ENCODE measurements at regions not wholly inside any gene's neighbourhood (a gene's known extent, or its start where the extent isn't known, plus 50 kb on each side); places are given as distances from the start of the nearest gene placed in this dataset.
A peak's percentile ranks its signal among the peaks of the same experiment; 100 is the strongest.

DNA sequence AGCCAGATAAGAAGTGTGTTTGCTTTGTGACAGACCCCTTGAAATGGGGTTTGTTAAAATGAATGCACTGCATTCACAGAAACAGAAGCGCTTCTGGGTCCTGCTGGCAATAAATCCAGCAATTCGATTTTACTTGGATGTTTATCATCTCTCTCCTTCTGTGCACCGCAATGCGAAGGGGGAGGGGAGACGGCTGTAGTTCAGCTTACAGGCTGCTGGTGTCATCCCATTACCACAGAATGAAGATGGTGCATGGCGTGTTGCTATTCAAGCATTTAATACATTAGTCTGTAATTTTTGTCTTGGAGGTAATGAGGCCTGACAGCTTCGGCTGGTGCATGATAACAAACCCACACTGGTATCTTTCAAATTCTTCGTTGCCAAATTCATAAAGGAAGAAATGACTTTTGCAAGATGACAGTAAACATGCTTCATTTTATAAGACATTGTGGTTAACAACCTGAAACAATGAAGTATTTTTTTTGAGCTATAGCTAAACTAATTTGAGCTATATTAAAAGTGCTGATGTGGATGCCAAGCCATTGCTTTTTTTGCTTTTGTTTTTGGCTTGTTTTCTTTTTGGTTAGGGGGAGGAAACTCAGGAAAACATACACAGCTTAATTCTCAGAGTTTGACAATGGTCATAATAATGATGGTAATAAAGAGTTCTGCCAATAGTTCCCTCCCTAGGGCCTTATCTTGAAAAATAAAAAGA, 418.3 kb downstream of the OTOL1 start:
- H3K27me3 Mint-ChIP-seq (ENCODE audit: low read depth), result no peaks in the 10 kb centered on the region
- peaks cover 9% of the 10 kb centered on the region for H3K4me1 Mint-ChIP-seq
- peaks cover 17% of the 10 kb centered on the region for H3K36me3 Mint-ChIP-seq
- H3K27ac Mint-ChIP-seq, result no peak overlapping the region
- ChIA-PET POLR2A (interaction anchor here (0.6 kb wide), 1 partner anchor 9 kb away, joined by 4 read pairs; no protein-coding TSS in a partner anchor), CTCF (interaction anchor here (0.8 to 1.6 kb wide), 4 partner anchors 218 to 1576 kb away, joined by 3 to 7 read pairs (median 4); no protein-coding TSS in a partner anchor)
- H3K4me3 Mint-ChIP-seq, result no peak overlapping the region
- TF ChIP-seq, protein P1, sequence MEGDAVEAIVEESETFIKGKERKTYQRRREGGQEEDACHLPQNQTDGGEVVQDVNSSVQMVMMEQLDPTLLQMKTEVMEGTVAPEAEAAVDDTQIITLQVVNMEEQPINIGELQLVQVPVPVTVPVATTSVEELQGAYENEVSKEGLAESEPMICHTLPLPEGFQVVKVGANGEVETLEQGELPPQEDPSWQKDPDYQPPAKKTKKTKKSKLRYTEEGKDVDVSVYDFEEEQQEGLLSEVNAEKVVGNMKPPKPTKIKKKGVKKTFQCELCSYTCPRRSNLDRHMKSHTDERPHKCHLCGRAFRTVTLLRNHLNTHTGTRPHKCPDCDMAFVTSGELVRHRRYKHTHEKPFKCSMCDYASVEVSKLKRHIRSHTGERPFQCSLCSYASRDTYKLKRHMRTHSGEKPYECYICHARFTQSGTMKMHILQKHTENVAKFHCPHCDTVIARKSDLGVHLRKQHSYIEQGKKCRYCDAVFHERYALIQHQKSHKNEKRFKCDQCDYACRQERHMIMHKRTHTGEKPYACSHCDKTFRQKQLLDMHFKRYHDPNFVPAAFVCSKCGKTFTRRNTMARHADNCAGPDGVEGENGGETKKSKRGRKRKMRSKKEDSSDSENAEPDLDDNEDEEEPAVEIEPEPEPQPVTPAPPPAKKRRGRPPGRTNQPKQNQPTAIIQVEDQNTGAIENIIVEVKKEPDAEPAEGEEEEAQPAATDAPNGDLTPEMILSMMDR (IDR thresholded peaks at IDR 0.05), result peak; percentile 24; the same call in 1 of the 2 replicates
- no peak for TF ChIP-seq FOXP1 (CRISPR knock-in tag; IDR thresholded peaks at IDR 0.05; ENCODE audit: borderline replicate concordance)
- peak; percentile 96 for ATAC-seq
- DNase-seq (ENCODE audit: low spot score), result peak; percentile 57
- H3K9me3 Mint-ChIP-seq, result peaks cover 17% of the 10 kb centered on the region

DNA sequence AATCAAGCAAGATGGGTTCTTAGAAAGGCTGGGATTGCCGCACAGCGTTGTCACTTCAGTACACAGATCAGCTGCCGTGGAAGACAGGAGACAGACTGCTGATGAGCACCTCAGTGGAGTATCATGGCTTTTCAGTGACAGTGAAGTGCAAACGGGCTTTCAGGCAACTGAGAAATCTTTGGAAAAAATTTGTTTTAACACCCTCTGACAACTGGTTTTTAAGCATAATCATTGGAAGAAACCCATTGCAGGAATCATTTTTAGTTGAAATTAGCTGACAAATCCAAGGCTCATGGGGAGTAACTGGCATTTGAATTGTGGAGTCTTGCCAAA, 418.8 kb downstream of the OTOL1 start:
- ChIA-PET CTCF (interaction anchor here (0.8 to 1.5 kb wide), 2 partner anchors 416 to 497 kb away, joined by 3 read pairs; no protein-coding TSS in a partner anchor), POLR2A (interaction anchor here (0.6 kb wide), 1 partner anchor 9 kb away, joined by 4 read pairs; no protein-coding TSS in a partner anchor)
- H3K4me3 Mint-ChIP-seq, result no peak overlapping the region
- no peaks in the 10 kb centered on the region for H3K27me3 Mint-ChIP-seq (ENCODE audit: low read depth)
- H3K9me3 Mint-ChIP-seq, result peaks cover 22% of the 10 kb centered on the region
- DNase-seq (ENCODE audit: low spot score) (no peak), ATAC-seq (no peak)
- H3K27ac Mint-ChIP-seq, result no peak overlapping the region
- H3K36me3 Mint-ChIP-seq, result peaks cover 22% of the 10 kb centered on the region
- peaks cover 9% of the 10 kb centered on the region for H3K4me1 Mint-ChIP-seq
- TF ChIP-seq ETV6 (CRISPR knock-in tag; IDR thresholded peaks at IDR 0.05) (no peak), JUN (CRISPR knock-in tag; IDR thresholded peaks at IDR 0.05) (no peak), FOXJ3 (CRISPR knock-in tag; IDR thresholded peaks at IDR 0.05; ENCODE audit: borderline replicate concordance) (no peak)
- TF ChIP-seq, protein P2, sequence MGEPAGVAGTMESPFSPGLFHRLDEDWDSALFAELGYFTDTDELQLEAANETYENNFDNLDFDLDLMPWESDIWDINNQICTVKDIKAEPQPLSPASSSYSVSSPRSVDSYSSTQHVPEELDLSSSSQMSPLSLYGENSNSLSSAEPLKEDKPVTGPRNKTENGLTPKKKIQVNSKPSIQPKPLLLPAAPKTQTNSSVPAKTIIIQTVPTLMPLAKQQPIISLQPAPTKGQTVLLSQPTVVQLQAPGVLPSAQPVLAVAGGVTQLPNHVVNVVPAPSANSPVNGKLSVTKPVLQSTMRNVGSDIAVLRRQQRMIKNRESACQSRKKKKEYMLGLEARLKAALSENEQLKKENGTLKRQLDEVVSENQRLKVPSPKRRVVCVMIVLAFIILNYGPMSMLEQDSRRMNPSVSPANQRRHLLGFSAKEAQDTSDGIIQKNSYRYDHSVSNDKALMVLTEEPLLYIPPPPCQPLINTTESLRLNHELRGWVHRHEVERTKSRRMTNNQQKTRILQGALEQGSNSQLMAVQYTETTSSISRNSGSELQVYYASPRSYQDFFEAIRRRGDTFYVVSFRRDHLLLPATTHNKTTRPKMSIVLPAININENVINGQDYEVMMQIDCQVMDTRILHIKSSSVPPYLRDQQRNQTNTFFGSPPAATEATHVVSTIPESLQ (CRISPR knock-in tag; IDR thresholded peaks at IDR 0.05), result no peak

DNA sequence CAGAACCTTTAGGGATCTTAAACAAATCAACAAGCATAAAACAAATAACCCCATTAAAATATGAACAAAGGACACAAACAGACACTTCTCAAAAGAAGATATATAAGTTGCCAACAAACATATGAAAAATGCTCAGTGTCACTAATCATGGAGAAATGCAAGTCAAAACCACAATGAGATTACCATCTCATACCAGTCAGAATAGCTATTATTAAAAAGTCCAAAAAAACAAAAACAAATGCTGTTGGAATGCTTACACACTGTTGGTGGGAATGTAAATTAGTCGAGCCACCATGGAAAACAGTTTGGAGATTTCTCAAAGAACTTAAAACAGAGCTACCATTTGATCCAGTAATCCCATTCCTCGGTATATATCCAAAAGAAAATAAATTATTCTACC, 423.6 kb downstream of the OTOL1 start:
- no peak for DNase-seq (ENCODE audit: low spot score)
- Mint-ChIP-seq H3K27ac (no peak overlapping the region), H3K9me3 (peaks cover 36% of the 10 kb centered on the region), H3K4me1 (no peaks in the 10 kb centered on the region; the same call in 1 of the 2 replicates), H3K4me3 (no peak overlapping the region), H3K36me3 (peaks cover 29% of the 10 kb centered on the region), H3K27me3 (ENCODE audit: low read depth) (no peaks in the 10 kb centered on the region)
- TF ChIP-seq, protein P3, sequence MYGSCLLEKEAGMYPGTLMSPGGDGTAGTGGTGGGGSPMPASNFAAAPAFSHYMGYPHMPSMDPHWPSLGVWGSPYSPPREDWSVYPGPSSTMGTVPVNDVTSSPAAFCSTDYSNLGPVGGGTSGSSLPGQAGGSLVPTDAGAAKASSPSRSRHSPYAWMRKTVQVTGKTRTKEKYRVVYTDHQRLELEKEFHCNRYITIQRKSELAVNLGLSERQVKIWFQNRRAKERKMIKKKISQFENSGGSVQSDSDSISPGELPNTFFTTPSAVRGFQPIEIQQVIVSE (CRISPR knock-in tag; IDR thresholded peaks at IDR 0.05; ENCODE audit: borderline replicate concordance), result no peak
- TF ChIP-seq, protein P4, sequence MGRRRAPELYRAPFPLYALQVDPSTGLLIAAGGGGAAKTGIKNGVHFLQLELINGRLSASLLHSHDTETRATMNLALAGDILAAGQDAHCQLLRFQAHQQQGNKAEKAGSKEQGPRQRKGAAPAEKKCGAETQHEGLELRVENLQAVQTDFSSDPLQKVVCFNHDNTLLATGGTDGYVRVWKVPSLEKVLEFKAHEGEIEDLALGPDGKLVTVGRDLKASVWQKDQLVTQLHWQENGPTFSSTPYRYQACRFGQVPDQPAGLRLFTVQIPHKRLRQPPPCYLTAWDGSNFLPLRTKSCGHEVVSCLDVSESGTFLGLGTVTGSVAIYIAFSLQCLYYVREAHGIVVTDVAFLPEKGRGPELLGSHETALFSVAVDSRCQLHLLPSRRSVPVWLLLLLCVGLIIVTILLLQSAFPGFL (CRISPR knock-in tag; IDR thresholded peaks at IDR 0.05; ENCODE audit: borderline replicate concordance), result no peak
- TF ChIP-seq, protein P5, sequence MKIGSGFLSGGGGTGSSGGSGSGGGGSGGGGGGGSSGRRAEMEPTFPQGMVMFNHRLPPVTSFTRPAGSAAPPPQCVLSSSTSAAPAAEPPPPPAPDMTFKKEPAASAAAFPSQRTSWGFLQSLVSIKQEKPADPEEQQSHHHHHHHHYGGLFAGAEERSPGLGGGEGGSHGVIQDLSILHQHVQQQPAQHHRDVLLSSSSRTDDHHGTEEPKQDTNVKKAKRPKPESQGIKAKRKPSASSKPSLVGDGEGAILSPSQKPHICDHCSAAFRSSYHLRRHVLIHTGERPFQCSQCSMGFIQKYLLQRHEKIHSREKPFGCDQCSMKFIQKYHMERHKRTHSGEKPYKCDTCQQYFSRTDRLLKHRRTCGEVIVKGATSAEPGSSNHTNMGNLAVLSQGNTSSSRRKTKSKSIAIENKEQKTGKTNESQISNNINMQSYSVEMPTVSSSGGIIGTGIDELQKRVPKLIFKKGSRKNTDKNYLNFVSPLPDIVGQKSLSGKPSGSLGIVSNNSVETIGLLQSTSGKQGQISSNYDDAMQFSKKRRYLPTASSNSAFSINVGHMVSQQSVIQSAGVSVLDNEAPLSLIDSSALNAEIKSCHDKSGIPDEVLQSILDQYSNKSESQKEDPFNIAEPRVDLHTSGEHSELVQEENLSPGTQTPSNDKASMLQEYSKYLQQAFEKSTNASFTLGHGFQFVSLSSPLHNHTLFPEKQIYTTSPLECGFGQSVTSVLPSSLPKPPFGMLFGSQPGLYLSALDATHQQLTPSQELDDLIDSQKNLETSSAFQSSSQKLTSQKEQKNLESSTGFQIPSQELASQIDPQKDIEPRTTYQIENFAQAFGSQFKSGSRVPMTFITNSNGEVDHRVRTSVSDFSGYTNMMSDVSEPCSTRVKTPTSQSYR (CRISPR knock-in tag; IDR thresholded peaks at IDR 0.05), result no peak
- TF ChIP-seq, protein P6, sequence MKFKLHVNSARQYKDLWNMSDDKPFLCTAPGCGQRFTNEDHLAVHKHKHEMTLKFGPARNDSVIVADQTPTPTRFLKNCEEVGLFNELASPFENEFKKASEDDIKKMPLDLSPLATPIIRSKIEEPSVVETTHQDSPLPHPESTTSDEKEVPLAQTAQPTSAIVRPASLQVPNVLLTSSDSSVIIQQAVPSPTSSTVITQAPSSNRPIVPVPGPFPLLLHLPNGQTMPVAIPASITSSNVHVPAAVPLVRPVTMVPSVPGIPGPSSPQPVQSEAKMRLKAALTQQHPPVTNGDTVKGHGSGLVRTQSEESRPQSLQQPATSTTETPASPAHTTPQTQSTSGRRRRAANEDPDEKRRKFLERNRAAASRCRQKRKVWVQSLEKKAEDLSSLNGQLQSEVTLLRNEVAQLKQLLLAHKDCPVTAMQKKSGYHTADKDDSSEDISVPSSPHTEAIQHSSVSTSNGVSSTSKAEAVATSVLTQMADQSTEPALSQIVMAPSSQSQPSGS (CRISPR knock-in tag; IDR thresholded peaks at IDR 0.05; ENCODE audit: borderline replicate concordance, low read depth), result no peak
- TF ChIP-seq TEAD4 (CRISPR knock-in tag; IDR thresholded peaks at IDR 0.05) (no peak), EMX1 (CRISPR knock-in tag; IDR thresholded peaks at IDR 0.05) (no peak), RELA (CRISPR knock-in tag; IDR thresholded peaks at IDR 0.05; ENCODE audit: borderline replicate concordance) (no peak)
- CTCF ChIA-PET, result no interaction called here
- no peak for ATAC-seq
- POLR2A ChIA-PET, result no interaction called here

Data from WTC11 (cell line).